Neural progenitor cell (in vitro differentiated cells): ENCODE measurements at regions not wholly inside any gene's neighbourhood (a gene's known extent, or its start where the extent isn't known, plus 50 kb on each side); places are given as distances from the start of the nearest gene placed in this dataset.

Experiments
- EZH2 ChIP-seq: fragments of 200-600 bp; sonication (generic); IDR thresholded peaks from 2 replicates; pipeline ENCODE4 v1.6.1; 2017; ENCODE audit warnings: antibody characterized with exemption, mild to moderate bottlenecking, moderate library complexity
- EZH2phosphoT487 ChIP-seq: fragments of 200-600 bp; sonication (generic); IDR thresholded peaks from 2 replicates; pipeline ENCODE4 v1.6.1; 2017; ENCODE audit warnings: antibody characterized with exemption
- TF ChIP-seq, protein P1 (sequence below): fragments of 200-600 bp; sonication (generic); IDR thresholded peaks from 2 replicates; pipeline ENCODE4 v1.5.1; 2017; ENCODE audit warnings: antibody characterized with exemption, mild to moderate bottlenecking

DNA sequence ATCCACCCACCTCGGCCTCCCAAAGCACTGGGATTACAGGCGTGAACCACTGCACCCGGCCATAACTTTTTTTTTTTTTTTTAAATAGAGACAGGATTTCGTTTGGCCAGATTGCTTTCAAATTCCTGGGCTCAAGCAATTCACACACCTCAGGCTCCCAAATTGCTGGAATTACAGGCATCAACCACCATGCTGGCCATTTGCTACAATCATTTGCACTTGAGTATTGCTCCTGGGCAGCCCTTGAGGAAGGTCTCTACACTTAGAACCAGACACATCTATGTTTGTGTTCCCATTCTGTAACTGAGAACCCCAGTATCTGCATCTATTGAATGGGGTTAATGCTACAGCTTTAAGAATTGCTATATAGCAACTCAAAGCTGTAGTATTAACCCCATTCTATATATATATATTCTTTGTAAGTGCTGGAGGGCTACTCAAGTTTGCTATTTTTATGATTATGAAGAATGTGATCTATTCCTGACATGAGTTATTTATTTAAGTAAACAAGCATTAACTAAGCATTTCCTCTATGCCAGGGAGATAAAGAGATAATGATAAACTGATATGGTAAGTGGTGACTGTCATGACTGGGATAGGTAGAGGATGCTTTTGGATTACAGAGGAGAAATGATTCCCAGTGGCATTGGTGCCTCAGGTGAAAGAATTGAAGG lies 496.5 kb upstream of the TNC start:
- TF ChIP-seq, protein P1, sequence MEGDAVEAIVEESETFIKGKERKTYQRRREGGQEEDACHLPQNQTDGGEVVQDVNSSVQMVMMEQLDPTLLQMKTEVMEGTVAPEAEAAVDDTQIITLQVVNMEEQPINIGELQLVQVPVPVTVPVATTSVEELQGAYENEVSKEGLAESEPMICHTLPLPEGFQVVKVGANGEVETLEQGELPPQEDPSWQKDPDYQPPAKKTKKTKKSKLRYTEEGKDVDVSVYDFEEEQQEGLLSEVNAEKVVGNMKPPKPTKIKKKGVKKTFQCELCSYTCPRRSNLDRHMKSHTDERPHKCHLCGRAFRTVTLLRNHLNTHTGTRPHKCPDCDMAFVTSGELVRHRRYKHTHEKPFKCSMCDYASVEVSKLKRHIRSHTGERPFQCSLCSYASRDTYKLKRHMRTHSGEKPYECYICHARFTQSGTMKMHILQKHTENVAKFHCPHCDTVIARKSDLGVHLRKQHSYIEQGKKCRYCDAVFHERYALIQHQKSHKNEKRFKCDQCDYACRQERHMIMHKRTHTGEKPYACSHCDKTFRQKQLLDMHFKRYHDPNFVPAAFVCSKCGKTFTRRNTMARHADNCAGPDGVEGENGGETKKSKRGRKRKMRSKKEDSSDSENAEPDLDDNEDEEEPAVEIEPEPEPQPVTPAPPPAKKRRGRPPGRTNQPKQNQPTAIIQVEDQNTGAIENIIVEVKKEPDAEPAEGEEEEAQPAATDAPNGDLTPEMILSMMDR, result no peak
- TF ChIP-seq EZH2 (no peak), EZH2phosphoT487 (no peak)
